GM19238 (cell line): ENCODE measurements at regions not wholly inside any gene's neighbourhood (a gene's known extent, or its start where the extent isn't known, plus 50 kb on each side); places are given as distances from the start of the nearest gene placed in this dataset.

ENCODE experiments used
- DNase-seq: peaks from one replicate; pipeline ENCODE4 v3.0.0; 2011; ENCODE audit warnings: low spot score; ENCODE audit not compliant: insufficient read length

DNA sequence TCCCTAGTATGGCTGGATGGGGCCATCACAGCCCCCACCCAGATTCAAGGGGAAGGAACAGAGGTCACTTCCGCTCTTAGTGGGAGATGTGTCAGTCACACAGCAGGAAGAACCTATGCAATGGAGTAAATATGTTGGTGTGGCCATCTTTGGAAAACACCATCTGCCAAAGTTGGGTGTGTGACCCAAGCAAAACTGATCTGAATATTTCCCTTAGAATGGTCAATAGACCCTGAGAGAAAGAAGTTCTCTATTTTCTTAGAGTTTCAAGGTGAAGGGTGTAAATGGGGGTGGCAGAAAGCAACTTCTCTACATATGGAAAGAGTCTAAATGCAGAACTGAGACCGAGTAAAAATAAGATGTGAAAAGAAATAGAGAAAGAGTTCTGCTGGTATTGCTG lies 212.7 kb downstream of the ESM1 start:
- DNase-seq = no peak

DNA sequence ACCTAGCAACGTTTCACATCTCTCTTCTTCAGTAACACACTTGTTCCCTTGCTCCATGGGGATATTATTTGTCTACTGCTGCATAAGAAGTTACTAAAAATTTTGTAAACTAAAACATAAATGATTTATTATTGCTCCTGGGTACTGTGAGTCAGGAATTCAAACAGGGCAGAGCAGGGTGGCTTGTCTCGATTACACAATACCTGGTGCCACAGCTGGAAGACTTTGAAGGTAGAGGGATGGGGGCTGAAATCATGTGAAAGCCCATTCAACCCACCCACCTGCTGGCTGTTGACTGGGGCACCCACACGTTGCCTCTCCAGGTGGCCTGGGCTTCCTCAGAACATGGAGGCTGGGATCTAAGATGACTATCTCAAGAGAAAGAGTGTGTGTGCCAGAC lies 213.2 kb downstream of the ESM1 start:
- DNase-seq = no peak

DNA sequence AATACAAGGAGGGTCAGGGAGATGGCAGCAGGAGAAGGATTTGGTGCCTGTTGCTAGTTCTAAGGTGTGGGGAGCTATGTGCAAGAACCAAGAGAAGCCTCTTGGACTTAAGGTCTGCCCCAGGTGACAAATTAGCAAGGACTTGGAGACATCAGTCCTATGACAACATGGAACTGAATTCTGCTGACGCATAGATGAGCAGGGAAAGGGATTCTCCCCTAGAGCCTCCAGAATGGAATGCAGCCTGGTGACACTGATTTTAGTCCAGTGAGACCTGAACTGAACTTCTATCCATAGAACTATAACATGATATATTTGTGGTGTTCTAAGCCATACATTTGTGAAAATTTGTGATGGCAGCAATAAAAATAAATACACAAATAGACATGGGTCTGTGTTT lies 215.6 kb downstream of the ESM1 start:
- no peak for DNase-seq

DNA sequence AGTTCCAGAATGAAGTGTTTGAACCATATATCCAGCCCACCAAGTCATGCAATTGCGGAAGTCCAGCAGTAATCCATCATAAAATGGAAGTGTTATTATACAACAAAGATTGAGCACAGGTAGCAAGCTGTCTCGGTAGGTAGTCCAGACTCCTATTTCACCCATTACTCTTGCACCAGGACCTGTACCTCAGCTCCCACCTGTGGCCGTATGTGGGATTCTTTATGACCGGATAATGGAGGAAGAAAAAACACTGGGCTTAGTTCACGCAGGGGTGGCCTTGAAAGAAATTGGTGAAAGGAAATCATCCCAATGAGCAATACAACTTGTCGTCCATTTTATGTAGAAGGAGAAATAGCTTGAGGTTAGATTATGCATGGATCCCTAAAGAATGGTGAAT lies 216.3 kb downstream of the ESM1 start:
- DNase-seq = no peak

DNA sequence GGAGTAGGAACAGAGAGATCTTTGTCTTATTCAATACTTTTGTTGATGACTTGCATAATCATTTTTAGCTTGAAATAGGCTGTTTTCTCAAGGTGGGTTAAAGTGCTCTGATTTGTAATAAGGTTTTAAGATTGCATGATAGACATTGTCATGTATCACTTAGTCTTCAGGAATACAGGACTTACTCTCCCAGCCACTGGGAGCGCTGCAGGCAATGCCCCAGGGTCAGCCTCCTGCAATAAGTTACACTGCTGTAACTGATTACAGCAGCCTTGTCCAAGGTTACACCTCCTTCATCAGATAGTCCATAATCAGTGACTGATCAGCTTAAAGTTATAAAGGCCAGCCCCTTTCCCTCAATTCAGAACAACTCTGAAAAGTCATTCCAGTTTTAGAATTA lies 218.6 kb downstream of the ESM1 start:
- DNase-seq = no peak

DNA sequence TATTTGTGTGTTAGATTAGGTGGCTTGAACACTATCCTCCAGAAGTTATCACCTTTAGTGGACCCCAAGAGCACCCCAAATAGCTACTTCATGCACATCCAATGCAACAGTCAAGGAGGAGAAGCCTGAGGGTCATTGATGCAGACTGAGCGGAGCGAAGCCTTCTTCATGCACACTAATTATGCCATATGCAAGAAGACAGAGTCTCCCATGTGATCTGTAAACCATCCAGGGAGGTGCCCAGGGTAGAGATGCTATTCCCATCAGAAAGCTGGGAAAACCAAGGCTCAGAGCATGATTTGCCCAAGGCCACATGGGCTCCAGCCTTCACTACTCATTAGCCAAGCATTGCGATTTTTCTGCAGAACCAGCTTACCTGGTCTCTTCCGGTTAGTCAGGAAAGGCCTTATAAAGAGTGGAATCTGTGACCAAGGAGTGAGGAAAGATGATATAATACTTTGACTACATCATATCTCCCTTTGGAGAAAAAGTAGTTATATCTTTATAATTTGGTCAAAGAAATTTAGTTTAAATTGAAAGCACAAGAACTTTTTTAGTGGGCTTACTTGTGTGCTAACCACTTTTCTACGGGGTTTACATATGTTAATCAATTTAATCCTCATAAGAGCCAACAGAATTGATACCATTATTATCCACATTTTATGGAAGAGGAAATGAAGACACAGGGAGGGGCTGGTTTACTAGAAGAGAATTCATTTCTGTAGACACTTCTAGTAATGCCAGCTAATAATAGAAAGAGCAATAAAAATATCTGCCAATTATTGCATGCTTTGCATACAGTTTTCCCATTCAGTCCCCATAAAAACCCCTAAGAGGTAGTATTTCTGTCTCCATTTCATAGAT lies 220.0 kb downstream of the ESM1 start:
- no peak for DNase-seq

DNA sequence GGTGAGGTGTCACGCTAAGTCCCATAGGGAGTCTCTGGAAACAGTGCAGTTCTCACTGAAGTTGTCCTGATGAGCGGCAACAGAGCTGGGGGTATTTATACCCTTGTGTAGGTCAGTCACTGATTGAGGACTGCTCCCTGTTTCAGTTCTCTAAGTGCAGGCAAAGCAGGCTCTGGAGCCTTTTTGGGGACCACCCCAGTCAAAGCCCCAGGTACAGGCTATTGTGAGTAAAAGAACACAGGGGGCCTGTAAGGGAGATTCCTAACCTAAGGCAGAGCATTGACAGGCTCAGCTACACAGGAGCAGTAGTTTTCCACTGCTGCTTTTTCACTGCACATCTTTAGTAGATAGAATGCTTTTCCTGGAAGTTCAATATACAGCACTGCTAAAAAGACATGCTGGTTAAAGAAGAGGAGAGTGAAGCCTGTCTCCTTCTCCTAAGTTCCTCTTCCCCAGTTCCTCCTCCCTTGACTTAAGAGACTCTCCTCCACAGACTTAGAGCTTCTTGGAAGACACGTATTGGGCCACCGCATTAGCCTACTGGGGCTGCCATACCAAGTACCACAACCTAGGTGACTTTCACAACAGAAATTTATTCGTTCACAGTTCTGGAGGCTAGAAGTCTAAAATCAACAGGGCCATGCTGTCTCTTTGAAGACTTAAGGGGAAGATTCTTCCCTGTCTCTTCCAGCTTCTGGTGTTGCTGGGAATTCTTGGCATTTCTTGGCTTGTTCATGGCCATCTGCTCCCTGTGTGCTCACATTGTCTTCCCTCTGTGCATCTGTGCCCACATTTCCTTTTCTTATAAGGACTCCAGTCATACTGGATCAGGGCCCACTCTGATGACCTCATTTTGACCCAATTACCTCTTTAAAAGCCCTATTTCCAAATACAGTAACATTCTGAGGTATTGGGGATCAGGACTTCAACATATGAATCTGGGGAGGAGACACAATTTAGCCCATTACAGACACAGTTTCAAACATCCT lies 221.0 kb downstream of the ESM1 start:
- DNase-seq = no peak

DNA sequence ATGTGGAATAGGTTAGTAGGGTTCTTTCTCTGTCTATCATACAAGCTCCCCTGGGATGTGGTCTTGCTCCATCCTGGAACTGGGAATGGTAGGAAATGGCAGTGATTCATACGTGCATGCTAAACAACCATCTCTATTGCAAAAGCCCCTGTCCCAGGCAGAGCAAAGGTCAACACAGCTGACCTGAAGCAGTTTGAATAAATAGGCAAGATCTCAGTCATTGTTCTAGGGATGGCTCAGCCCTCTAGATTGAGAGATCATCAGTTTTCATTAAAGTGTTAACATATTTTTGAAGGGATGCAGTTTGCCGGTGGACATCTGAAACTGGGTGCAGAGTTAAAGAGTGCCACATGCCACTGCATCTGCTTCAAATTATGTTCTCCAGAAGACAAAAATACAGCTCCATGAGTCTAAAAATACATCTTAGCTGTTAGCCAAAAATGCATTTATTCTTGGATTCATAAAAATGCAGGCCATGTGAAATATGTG lies 224.1 kb downstream of the ESM1 start:
- no peak for DNase-seq

DNA sequence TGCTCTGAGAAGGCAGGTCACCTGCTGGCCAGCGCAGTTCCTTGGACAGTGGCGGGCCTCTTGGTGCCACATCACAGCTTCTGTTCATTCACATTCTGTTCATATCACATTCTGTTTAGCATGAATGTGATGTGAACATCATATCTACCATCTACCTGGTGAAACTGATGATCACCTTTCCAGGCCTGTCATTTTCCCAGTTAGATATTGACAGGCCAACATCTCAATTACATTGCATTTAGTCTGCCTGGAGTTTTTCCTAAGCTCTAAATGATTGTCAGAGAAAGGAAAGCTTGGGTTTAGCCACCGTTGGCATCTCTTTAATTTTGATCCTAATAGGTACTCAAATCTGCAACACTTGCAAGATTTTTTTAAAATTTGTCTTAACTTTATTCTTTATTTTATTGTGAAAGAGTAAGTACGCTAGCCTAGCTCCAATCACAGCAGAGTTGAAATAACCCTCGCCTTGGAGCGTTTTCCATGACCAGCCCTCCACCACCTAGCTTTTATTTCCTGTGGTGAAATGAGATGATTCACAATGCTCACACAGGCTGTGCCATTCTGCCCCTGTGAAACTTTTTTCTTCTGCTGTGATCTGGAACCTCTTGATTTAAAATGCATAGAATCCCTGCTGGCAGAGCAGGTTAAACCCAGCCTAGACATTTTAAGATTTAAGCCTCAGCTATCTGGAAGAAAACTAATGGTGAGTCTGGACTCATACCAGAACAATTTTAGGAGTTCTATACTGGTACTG lies 225.0 kb downstream of the ESM1 start:
- no peak for DNase-seq

DNA sequence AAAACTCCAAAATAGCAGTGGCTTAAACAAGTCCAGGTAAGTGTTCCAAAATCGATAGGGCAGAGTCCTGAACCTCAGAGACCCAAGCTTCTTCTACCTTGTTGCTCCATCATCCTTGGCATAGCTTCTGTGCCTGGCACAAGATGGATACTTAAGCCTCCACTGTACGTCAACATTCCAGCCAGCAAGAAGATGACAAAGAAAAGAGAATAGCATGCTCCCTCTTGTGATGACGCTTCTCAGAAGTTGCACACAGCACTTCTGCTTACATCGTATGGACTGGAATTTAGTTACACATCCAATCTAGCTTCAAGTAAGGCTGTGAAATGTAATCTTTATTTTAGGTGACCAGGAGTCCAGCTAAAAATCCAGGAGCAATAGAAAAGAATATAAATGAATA lies 227.4 kb downstream of the ESM1 start:
- no peak for DNase-seq

DNA sequence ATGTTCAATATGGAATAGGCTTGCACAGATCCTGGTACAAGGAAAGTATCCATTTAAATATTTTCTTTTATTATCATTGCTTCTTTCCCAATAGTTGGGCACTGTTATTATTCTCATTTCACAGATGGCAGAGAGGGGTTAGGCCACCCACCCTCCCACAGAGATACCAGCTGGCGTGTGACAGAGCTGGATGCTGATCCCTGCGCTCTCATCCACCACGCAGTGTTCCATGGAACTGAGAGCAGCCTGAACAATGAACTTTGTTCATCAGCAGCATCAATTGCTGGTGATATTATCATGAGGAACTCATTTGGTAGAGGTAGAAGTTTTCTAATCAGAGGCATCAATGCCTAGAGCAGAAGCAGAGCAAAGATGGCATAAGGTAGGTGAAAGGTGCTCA lies 227.9 kb downstream of the ESM1 start:
- no peak for DNase-seq

DNA sequence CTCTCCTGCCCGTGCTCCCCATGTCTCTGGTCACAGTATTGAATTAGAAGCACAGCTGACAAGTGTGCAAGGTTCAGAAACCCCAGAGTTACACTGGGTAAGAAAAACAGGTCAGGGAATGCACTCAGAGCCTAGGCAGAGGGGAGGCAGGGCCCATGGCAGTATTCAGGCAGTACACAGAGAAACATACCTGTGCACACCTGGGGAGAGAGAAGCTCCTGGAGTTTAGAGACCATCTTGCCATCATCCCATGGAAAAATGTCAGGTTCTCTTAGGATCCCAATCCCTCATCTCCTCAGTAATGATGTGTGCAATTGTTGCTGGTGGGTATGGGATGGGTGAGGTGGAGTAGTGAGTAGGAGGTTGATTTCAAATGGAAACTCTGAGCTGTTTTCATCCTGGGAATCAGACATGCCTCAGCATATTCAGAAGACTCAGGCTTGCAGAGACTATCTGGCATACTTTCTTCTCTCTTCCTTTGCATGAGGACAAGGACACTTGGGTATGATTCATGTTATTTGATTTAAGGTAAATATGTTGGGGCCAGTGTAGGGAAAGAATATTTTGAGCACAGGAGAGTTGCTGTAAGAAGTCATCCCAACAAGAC lies 228.5 kb downstream of the ESM1 start:
- DNase-seq = no peak

DNA sequence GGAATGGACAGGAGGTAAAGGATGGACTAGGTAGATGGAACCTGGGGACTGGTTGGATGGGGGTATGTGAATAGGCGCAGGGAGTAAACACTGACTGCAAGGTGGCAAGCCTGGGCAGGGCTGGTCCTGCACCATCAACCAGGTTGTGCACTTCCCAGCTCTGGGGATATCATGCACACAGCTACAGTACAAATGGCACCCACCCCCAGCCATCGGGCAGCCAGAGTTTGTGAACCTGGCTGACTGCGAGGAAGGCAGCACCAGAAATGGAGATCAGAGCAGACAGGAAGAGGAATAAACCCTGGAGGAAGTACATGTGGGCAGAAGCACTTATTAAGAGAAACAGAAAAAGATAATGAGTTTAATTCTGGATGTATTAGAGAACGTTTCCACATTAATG lies 229.1 kb downstream of the ESM1 start:
- DNase-seq = no peak

DNA sequence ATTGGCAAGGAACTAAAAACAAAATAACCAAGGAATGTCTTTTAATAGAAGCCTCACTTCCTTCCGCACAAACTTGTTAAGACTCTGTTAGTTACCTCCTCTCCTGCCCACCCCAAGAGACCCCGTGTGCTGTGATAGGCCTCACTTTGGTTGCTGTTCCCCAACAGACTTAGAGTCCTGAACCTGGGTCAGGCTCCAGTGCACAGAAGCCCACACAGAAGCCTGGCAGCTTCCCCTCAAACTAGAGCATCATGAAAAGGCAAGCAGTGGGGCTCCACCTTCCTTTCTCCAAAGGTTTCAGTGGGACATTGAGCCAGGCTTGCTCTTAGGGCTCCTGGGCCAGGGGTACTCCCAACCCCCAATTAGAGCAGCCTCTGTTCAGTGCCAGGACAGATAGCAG lies 230.5 kb downstream of the ESM1 start:
- DNase-seq = no peak

DNA sequence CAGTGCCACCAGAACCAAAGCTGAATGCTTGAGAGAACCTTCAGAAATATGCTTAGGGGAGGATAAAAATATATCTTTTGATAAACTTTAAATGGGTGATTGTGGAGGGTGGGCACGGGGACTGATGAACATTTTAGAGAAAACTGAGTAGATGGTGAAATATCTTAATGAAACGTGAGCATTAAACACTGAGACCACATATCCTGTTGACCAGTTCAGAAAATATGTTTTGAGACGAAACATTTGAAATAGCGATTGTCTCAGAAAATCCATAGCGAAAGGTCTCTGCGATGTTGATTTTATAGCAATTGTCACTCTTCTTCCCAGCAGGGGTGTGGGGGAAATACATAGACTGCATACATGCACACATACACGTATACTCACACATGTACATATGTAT lies 231.0 kb downstream of the ESM1 start:
- no peak for DNase-seq

DNA sequence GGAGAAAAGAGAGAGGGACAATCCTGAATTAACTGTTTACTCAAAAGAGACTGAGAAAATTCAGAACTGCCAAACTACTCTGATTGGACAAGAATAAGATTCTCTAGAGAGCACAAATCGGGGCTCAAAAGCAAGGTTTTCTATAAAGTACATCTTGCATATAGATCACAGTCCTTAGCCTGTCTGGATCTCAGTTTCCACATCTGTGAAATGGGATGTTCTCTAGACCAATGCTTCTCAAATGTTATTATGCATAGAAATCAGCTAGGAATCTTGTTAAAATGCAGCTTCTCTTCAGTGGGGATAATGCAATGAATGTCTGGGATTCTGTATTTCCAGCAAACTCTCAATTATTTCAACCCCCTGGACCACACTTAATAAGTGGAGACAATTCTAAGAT lies 231.6 kb downstream of the ESM1 start:
- DNase-seq = no peak

DNA sequence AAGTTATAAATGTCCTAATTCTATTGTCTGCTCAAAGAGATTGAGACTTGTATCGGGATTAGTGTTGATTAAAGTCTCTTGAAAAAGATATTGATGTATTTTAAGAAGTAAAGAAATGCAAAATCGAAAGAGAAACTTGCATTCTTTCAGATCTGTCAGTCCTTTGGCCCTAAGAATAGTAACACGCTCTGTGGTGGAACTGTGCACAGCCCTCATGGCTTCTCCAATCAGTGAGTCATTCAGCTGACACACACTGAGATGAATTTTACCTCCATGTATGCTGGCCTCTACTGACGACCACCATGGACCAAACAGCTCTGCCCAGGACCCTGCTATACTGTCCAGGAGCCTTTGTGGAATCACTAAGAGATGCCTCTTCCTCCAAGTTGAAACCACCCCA lies 232.4 kb downstream of the ESM1 start:
- peak; percentile 5 for DNase-seq

DNA sequence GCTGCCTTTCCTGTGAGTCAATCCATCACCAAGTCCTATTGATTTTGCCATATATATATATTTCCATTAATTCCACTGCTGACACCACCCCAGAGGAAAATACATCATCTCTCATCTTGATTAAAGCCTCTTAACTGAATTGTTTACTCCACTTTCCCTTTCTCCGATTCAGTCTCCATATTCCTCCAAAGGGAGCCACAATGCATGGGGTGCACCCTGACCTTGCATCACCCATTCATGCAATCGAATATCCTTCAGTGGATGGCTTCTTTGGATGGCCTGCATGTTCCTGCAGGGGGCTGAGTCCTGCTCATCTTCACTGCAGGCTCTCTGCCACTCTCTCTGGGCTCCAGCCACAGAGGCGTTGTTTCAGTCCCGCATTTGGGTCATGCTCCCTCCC lies 231.0 kb downstream of the SNX18 start:
- DNase-seq = no peak

DNA sequence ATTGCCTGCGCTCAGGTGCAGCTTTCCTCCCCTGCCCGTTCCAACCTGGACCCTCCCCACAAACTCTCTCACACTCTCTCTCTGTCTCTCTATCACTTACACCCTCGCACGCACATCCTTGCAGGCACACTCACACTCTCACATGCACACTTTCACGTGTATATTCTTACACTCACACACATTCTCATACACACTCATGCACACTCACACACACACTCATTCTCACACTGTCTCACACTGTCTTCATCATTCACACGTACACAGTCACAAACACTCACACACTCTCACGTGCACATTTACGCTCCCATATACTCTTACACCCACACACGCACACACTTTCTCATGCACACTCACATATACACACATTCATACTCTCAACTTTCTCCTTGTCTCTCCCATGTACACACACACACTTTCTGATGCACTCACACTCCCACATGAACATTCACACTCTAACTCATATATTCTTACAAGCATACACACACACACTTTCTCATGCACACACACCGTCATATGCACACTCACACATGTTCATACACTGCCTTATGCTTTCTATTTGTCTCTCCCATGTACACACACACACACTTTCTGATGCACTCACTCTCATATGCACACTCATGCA lies 229.3 kb downstream of the SNX18 start:
- no peak for DNase-seq

DNA sequence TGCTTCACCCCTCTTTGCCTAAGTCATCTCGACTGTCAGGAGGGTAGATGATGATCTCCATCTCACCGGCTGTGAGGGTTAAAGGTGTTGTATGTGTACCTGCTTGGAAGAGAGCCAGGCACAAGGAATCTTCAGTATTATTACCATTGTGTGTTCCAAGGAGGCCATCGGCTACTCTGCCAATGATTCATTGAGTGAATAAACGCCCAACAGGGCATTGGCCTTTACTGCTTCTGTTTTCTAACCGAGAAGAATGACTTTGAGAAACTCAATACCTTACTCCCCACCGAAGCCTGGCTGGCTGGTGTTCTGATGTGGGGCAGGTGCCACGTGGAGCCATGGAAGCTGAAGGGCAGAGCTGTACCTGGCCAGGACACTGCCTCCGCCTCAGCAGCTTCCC lies 228.8 kb downstream of the SNX18 start:
- DNase-seq = no peak

DNA sequence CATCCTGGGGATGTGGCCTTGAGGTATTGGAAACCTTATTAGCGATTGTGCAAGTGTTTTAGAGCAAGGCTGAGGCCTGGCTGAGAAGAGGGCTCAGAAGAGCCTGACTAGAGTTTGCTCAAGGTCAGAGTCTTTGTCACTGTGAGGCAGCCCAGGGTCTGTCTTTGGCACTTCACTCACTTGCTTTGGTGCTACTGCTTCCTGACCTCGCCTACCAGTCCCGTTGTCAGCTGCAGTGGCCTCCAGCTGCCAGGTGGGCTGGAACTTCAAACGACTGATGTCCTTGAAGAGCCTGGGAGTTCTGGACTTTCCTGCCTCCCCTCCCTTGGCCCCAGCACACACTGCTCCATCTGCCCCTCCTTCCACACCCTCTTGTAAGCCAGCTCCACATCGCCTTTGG lies 228.0 kb downstream of the SNX18 start:
- DNase-seq = no peak
